Activated naive CD4-positive, alpha-beta T cell treated with Interleukin-2 at 50 U/mL for 16 hours (primary cell): ENCODE measurements at regions not wholly inside any gene's neighbourhood (a gene's known extent, or its start where the extent isn't known, plus 50 kb on each side); places are given as distances from the start of the nearest gene placed in this dataset.
"Not testable (repeated sequence)": the region's sequence is repeated elsewhere in the genome, so short reads cannot be mapped to it uniquely, and the experiment has no call there.

Experiments
- DNase-seq: peaks from one replicate; pipeline ENCODE4 v3.0.0-alpha.2; 2020

DNA sequence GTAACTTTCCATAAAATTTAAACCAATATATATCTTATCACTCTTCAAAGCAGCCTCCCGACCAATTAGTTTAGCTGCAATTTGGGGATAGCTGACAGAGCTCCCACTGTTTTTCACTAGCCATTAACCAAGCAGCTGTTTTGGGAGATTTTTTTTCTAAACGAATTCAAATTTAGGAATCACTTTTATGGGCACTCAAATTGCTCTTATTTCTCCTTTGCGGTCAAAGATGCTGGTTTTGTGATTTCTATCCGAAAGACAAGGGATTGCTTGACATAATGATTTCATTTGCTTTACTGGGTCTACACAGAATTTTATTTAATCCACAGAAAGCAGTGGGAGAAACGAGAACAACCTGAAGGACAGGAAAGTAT is 505.7 kb upstream of the IL12A start:
- no peak for DNase-seq

DNA sequence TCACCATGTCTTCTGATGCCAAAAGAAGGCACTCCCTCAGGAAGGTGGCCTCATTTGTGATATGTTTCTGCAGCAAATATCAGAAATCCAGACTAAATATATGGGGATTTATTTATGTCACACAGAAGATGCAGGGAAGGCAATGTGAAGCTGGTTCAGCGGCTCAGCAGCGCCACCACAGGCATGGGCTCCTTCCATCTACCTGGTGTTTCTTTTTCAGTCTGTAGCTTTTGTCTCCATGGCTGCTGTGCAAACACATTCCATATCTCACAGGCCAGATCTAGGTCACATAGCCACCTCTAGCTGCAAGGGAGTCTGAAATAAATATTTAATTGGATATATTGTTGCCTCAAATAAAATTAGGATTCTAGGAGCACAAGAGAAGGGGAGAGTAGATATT is 502.1 kb upstream of the IL12A start:
- DNase-seq = no peak

DNA sequence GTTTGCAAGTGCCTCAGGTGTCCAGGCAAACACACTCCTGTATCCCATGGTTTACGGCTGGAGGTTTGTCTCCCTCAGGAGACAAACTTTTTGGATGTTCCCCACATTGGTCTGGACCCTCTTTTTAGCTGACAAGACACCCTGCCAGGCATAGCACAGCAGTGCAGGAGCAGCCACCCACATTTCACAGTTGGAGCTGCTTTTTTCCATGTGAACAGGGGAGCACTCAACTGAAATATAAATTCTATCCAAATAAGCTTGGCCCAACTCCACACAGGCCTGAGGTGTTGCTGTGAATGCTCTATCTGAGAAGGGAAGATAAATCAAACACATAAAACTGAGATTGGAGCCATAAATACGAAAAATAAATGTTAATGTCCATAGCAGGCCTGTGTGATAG is 501.3 kb upstream of the IL12A start:
- no peak for DNase-seq

- DNase-seq = no peak
These were observed 500.0 kb upstream of the IL12A start for GRCh38 chr3:159488602-159489001.

GRCh38 chr3:159497361-159497760 is 491.3 kb upstream of the IL12A start:
- DNase-seq = no peak

DNA sequence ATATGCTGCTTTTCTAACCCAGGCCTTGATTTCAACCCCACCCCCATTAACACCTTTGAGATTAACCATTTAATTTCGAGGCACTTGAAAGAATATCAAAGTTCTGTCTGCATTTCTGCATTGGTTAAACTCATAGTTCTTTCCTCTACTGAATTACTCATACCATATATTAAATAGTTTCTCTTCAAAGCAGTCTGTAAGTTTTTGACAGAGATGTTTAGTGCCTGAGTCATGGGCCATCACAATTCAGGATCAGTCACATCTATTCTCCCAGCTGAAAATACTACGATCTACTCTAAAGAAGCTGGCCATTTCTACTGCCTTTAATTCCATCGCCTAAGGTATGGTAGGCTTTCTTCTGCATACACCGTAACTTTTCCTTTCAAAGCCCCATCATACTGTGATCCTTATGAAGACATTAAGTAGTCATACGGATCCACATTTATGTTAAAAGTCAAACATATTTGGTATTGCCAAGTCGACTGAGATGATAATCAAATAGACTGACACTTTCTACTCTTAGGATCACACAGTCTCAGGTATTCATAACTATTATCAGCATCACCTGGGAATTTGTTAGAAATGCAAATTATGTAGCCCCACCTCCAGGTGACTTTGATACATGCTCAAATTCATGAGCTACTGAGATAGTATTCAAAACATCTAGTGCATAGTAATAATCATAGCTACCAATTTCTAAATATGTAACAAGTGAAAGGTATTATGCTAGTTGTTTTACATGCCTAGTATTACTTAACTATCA is 489.4 kb upstream of the IL12A start:
- no peak for DNase-seq

DNA sequence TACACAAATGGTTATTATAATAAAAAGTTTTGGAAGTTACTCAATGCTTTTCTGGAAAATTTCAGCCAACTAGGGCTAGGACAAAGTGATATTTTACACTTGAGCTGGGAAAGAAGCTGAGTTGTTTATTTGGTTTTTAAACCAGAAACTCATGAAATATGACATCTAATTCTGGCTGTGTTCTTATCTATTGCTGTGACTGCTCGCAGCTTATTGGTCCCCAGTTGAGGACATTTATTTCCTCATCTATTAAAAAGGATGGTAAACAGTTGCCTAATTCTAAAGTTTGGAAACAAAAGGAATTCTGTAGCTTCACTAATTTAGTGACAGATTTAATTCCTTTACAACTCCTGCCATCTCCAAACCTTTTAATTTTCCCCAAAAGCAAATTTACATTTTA is 487.6 kb upstream of the IL12A start:
- DNase-seq = no peak

DNA sequence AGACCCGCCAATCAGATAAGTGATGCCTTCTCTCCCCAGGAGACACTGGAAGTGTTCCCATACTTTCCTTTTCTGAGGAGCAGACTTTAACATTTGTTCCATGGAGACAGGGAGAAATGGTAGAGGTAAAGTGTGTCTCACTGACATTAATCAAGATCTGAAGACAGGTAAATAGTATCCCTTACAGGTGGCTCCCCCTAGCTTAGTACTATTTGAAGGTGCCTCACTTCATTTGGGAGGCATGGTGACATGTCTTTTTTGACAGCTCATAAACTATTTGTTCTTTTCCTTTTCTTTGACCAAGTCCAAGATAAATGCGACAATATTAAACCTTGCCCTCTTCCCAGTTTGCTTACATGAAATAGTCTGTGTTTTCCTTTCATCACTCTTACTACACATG is 485.6 kb upstream of the IL12A start:
- no peak for DNase-seq

- not testable (repeated sequence) for DNase-seq
These were observed 477.6 kb upstream of the IL12A start for GRCh38 chr3:159510988-159511387.

DNA sequence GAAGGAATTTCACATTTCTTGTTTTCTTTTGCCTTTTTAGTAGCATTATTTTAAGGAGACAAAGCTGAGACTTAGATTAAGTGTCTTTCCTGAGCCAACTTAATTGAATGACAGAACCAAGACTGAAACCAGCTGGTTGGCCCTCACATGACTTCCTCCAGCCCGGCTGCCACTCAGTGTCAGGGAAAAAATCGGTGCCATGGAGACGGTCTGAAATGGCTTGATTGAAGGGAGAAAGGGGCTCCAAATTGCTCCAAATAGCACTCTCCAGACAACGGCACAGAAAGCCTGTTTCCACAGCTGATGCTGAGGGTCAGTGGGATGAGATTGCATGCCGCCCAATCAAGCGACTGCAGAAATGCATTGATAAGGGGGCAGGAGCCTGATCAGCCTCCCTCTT is 475.2 kb upstream of the IL12A start:
- no peak for DNase-seq

DNA sequence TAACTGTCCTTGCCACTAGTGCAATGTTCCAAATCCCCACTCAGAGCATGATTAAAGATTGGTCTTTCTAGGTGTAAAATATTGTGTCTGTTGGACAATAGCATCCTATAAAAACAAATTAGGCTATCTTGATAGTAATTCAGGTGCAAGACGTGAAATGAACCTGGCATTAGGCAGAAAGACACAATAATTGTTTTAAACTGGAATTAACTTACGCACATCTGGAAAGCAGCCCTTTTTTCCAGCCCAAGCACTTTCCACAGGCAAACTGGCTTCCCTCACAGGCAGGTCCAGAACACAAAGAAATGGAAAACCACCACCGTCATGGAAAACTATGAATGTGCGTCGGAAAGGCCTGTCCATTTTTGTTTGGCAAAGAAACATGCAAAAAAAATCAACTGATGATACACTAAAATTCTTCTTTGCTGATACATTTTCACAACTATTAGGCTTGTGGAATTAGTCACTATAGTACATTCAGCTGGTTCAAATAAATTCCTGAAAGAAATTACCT is 474.7 kb upstream of the IL12A start:
- no peak for DNase-seq

GRCh38 chr3:159517105-159517504 is 471.5 kb upstream of the IL12A start:
- no peak for DNase-seq

- DNase-seq = no peak
These were observed 468.0 kb upstream of the IL12A start for GRCh38 chr3:159520638-159521037.

GRCh38 chr3:159522276-159522675 is 466.4 kb upstream of the IL12A start:
- DNase-seq = no peak

- no peak for DNase-seq
These were observed 460.3 kb upstream of the IL12A start for GRCh38 chr3:159528251-159528895.

GRCh38 chr3:159532577-159532976 is 456.1 kb upstream of the IL12A start:
- no peak for DNase-seq

- no peak for DNase-seq
These were observed 454.1 kb upstream of the IL12A start for GRCh38 chr3:159534496-159534895.

DNA sequence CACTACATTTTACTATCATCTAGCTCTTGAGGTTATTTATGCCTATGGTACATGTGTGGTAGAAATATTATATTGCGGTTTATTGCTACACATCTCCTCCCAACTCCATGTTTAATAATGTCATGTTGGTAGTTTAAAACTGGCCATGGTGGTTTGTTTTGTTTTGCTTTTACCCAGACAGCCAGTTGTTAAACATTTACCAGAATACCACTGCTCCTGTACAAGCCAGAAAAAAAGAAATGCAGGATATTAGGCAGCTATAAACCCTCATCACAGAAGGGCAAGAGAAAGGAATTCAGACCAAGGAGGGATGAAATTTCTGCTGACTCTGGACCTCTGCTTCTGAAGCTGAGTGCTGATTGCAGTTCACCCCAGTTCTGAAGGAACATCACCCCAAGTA is 451.8 kb upstream of the IL12A start:
- no peak for DNase-seq

DNA sequence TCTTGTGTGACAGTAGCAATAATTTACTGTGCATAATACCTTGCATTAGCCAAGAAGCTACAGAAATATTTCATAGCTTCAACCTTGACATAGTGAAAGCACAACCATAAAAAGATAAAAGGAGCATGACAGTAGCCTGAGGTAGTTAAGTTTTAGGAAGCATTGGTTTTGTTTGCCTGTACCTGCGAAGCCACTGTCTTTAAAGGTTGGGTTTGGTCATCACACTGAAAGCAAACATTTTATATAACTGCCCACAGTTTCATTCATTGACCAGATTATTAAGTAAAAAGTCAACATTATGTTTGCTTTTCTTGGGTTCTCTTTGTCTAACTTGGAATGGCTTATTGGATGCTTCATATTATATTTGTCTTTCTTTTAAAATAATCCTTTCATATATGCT is 450.1 kb upstream of the IL12A start:
- DNase-seq = no peak

GRCh38 chr3:159540882-159541495 is 447.6 kb upstream of the IL12A start:
- no peak for DNase-seq

- no peak for DNase-seq
These were observed 439.8 kb upstream of the IL12A start for GRCh38 chr3:159548675-159549335.

DNA sequence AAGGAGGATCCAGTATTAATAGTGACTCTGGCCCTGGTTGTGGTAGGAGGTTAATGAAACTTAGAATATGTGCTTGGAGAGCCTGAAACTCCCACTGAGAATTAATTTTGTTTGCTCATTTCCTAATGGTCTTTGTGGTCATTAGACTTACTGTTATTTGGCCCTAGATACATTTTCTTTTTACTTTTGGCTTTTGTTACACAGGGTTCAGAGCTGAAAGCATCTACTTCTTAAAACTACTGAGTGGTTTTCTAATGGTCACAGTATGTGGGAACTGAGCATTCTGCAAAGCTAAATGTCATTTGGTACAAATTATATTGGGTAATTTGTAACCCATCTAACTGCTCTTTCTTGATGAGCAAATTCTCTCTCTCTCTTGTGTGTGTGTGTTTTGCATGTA is 433.4 kb upstream of the IL12A start:
- no peak for DNase-seq

DNA sequence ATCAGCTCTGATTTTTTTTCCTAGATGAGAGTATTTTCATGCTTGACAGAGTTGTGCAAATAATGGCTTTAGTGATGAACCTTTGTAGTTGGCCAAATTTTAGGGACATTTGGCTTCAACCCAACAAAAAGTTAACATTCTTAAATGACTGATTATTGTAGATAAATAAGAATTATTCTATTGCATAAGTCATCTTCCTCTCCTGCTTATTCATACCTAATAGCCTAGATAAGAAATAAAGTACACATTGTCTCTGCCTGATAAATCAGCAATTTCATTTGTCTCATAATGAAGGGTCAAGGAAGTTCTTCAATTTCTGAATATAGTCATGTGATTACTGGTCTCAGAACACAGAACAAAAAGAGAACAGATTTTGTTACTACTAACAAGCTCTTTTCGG is 428.9 kb upstream of the IL12A start:
- no peak for DNase-seq
